Ovary (tissue), 3 donors: ENCODE measurements at regions not wholly inside any gene's neighbourhood (a gene's known extent, or its start where the extent isn't known, plus 50 kb on each side); places are given as distances from the start of the nearest gene placed in this dataset.

Experiments
- CTCF ChIP-seq, 3 donors: fragments of 450-650 bp in 2 of 3; fragments of 200-600 bp in 1 of 3; IDR thresholded peaks; one replicate each; pipeline versions ENCODE4 v1.5.1 to v1.8.0; 2016 to 2022; ENCODE audit warnings: antibody characterized with exemption in 3 of 3, mild to moderate bottlenecking in 1 of 3
- EP300 ChIP-seq: sonication (generic); formaldehyde crosslinking; IDR thresholded peaks from one replicate; pipeline ENCODE4 v1.6.1; 2017; ENCODE audit warnings: antibody characterized with exemption
- POLR2A ChIP-seq: fragments of 450-650 bp; IDR thresholded peaks from one replicate; pipeline ENCODE4 v1.6.1; 2017; ENCODE audit warnings: antibody characterized with exemption, mild to moderate bottlenecking, moderate library complexity
- donor health status: DM: no; HTN: no; CAD: no.

DNA sequence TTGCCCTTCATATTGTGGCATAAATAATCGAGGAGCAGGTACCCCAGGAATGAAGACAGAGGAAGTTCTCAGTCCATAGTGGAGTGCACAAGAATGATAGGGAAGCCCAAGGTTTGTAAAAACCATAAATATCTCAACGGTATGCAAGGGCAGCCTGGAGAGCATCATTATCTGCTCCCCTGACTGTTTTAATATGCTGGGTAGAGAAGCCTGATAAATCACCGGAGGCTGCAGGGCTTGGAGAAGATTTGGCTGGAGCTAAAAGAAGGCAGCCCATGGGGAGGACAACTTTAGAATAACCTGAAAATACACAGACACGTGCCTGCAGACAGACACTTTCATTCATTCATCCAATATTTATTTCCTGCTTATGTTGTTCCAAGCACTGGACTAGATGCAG, 205.2 kb upstream of the RPL38 start:
- TF ChIP-seq CTCF (IDR thresholded peaks at IDR 0.05) = no peak
- no peak for TF ChIP-seq EP300
- no peak for TF ChIP-seq POLR2A
